Endometrial microvascular endothelial cells (primary cell): ENCODE measurements at regions not wholly inside any gene's neighbourhood (a gene's known extent, or its start where the extent isn't known, plus 50 kb on each side); places are given as distances from the start of the nearest gene placed in this dataset.
"Not testable (repeated sequence)": the region's sequence is repeated elsewhere in the genome, so short reads cannot be mapped to it uniquely, and the experiment has no call there.

ENCODE experiments used
- in situ Hi-C: cut with HindIII; loops from 2 replicates; pipeline ENCODE4 v1.10.0; 2017; ENCODE audit warnings: low sequenced_read_pairs, low pct_unique_long_range_greater_than_20kb; ENCODE audit errors: inconsistent ontology term

DNA sequence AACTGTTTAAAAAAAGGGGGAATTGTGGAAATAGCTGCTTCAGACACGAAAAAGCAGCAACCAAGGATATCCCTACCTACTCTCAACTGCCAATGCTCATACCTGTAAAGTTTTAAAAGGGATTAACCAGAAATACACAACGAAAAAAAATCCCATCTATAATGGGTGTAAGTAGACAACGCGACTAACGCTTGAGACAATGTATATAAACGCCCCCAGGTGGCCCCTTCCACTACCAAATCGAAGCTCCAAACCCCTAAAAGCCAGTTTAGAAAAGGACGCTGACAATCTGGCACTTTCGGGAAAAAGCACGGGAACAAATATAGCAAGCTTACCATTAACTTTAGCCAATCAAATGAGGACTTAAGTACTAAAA is 94.5 kb upstream of the BTN3A2 start:
- in situ Hi-C loops = no loop called here

DNA sequence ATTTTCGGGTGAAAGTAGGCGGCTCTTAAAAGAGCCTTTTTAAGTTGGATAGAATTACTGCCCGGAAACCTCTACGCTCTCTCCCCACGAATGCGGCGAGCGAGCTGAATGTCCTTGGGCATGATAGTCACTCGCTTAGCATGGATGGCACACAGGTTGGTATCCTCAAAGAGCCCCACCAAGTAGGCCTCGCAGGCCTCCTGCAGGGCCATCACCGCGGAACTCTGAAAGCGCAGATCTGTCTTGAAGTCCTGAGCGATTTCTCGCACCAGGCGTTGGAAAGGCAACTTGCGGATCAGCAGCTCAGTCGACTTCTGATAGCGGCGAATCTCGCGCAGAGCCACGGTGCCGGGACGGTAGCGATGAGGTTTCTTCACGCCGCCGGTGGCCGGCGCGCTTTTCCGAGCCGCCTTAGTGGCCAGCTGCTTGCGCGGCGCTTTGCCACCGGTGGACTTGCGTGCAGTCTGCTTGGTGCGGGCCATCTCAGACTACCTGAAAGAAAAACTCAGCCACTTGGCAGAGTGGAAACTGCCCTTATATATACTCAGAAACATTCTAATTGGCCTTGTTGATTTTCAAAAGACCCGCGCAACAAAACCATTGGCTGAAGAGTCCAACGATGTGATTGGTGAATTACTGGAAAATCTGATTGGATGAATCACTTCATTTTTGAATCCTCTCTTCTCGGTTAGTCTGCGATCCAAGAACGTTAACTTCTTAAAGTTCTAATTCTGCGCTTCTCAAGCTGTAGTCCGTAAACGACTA is 93.9 kb upstream of the BTN3A2 start:
- in situ Hi-C loops = no loop called here

DNA sequence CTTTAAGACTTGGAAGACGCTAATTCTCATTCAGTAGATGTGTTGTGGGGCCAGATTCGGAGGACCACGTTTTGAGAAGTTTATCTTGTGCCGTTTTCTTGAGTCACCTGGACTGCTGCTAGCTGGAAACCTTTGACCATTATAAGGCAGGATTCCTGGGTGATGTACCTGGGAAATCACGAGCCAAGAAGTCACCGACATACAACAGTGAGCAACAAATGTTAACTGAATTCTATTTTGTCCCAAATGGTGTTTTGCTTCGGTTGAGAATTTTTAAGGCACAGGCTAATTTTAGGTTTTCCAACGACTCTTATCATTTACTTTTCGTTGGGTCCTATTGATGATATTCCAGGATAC is 93.4 kb upstream of the BTN3A2 start:
- in situ Hi-C loops = no loop called here

DNA sequence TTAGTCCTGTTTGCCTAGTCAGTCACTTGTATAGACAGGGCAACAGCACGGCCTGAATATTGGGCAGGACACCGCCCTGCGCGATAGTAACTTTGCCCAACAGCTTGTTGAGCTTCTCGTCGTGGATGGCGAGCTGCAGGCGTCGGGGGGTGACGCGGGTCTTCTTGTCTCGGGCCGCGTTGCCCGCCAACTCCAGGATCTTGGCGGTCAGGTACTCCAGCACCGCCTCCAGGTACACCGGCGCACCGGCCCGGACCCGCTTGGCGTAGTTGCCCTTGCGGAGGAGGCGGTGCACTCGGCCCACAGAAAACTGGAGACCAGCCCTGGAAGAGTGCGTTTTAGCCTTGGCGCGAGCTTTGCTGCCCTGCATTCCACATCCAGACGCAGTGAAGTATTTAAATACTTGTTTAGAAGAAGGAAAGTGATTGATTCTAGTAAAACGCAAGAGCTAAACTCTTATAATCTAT is 92.8 kb upstream of the BTN3A2 start:
- in situ Hi-C loops = no loop called here

DNA sequence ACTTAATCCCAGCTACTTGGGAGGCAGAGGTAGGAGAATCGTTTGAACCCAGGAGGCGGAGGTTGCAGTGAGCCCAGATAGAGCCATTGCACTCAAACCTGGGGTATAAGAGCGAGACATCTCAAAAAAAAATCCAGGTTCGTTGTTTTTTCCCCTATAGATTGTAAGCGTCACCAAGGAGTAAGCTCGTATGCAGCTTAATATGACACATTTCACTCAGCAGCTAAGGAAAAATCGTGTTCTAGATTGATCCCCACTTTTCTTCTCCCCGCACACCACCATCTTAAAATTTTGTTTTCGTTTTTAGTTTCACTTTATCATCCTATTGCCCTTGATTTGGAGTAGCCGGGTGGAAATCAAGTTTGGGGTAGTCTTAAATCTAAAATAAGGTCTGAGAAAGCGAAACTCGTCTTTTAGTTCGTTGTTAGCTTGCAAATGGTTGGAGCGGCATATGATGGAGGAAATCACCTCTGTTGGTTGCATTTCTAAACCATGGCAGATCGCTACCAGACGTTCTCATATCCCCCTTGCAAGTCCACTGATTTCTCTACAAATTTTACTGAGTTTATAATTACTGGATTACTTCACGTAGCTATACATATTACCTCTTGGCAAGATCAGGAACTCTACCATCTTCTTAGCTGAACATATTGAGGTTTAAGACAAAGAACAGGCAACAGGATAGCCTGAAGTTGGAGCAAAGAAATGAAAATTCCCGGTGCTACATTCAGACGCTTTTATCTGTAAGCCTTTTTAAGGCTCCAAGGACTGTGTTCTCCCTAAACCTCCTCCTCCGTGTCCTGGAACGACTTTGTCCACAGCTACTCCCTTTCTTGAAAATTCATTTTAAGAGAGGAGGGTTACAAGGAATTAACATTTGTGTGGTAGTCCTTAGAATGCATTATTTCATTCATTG is 91.1 kb upstream of the BTN3A2 start:
- in situ Hi-C loops = no loop called here

DNA sequence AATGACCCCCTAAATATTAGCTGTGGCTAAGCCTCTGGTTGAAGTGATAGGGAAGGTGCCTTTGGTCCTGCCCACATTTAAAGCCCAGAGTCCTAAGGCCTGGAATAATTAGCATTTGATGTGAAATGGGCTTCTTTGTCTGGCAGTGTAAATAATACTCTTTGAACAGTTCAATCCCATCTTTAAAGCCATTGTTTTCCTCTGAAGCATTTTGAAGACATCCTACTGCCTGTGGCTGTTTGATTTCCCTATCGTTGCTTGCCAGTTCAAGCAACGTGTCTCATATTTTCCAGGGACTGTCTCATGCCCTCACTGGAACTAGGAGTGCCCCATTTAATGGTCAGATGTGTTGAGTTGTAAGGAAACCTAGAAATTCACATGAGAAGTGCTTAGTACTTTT is 89.3 kb upstream of the BTN3A2 start:
- in situ Hi-C loops = no loop called here

DNA sequence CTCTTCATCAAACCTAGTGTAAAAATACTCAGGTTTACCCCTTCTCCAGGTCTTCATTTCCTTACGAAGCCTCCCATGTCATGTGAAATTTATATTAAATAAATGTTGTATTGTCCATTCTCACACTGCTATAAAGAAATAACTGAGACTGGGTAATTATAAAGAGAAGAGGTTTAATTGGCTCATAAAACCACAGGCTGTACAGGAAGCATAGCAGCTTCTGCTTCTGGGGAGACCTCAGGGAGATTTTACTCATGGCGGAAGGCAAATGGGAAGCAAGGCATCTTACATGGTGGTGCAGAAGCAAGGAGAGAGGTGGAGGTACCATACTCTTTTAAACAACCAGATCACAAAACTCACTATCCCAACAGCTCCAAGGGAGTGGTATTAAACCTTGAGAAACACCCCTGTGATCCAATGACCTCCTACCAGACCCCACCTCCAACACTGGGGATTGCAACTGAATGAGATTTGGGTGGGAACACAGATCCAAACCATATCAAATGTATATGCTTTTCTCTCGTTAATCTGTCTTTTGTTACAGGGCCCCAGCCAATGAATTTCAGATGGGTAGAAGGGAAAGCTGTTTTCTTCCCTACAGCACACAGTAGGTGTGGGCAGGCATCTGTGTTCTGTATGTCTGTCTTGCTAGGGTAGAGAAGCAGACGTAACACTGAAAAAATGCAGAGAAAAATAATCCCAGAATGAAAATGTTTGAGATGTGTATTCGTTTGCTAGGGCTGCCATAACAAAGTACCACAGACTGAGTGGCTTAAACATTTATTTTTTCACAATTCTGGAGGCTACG is 88.0 kb upstream of the BTN3A2 start:
- in situ Hi-C loops = no loop called here

DNA sequence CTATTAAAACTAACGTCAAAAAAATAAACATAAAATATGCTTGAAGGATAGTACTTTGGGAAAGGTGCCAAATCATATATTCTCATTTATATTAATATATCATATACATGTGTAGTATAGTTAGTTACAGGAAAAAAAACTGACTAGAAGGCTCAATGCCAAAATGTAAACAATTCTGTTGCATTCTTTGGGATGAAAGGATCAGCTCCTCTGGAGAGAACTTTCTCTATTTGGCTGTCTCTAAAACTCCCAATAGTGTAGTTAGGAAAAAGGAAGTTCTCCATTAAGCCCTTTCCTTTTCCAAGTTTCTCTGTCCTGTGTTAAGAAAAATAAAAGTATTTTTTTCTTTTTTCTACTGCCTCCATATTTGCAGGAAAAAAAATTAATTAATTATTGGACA is 86.5 kb upstream of the BTN3A2 start:
- in situ Hi-C loops = no loop called here

DNA sequence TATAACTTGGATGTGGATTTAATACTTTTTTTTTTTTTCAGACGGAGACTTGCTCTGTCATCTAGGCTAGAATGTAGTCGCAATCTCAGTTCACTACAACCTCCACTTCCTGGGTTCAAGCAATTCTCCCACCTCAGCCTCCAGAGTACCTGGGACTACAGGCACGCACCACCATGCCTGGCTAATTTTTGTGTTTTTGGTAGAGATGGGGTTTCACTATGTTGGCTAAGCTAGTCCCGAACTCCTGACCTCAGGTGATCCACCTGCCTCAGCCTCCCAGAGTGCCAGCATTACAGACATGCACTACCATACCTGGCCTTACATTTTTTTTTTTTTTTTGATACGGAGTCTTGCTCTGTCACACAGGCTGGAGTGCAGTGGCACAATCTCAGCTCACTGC is 85.6 kb upstream of the BTN3A2 start:
- in situ Hi-C loops = not testable (repeated sequence)

DNA sequence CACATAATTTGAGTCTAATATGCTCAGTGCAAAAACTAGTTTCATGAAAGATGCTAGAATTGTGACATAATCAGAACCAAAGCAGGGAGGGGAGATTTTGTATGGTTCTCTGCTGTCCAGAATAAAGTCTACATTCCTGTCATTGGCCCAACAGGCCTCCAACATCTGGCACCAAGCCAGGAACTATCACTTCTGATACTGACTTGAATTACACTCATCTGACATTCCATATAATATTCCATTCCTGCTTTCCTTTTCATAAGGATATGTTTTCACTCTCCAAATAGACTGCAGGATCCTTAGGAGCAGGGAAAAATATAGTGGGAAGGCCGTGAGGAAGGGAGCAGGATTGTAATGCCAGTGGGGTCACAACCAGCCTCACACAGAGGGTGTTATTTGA is 84.6 kb upstream of the BTN3A2 start:
- in situ Hi-C loops = no loop called here

DNA sequence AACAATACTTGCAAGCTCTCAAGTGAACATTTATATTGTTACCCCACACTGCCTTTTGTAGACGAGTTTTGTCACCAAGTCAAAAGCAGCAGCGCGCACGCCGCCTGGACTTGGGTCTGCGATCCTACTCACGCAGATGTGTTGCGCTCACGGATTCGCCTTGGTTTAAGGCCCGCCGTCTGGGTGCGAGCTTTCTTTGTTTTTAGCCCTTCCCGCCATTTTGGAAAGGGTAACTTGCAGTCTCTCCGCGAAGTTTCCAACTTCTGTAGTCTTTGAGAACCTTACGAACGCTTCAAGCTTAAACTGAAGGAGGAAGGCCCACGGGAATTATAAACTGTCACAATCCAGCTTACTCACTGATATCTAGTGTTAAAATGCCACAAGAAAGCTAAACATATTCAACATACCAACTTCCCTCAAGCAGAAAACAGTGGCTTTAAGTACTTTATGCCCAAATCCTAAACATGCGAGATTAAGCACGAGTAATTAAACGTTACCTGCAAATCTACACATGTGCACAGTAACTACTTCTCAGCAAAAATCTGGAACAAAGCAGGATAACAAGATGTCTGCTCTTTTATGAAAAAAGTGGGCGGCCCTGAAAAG is 80.4 kb upstream of the BTN3A2 start:
- in situ Hi-C loops = no loop called here

DNA sequence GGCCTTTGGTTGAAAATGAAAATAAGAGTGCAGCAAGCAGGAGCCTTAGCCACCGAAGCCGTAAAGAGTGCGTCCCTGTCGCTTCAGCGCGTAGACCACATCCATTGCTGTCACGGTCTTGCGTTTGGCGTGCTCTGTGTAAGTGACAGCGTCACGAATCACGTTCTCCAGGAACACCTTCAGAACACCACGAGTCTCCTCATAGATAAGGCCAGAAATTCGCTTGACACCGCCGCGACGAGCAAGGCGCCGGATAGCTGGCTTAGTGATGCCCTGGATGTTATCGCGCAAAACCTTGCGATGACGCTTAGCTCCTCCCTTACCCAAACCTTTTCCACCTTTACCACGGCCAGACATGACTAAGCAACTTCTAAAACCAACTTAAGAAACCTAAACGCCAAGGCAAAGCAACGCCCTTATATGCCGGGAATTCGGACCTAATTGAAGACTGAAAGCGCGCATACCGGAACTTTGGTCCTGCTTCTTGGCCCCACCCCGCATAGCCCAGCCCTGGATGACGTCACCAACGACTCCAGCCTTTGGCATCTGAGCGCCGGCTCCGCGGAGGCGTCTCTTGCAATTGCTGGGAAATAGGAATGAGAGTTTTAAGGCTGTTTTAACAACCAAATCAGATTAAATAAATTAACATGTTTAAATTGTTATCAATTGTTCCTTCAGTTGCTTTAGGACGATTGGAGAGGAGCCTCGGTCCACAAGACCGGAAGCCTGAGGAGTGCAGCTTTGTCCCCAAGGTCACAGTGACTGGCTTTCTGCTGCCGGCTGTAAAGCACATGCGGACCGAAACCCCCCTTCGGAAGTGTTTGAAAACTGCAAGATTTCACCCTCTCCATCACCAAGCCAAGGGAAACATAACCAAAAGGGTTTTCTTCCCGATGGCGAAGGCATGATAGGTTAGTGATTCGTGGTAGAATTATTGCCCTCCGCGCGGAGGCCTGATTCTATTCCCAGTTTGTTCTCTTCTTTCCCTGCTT is 79.6 kb upstream of the BTN3A2 start:
- in situ Hi-C loops = no loop called here

DNA sequence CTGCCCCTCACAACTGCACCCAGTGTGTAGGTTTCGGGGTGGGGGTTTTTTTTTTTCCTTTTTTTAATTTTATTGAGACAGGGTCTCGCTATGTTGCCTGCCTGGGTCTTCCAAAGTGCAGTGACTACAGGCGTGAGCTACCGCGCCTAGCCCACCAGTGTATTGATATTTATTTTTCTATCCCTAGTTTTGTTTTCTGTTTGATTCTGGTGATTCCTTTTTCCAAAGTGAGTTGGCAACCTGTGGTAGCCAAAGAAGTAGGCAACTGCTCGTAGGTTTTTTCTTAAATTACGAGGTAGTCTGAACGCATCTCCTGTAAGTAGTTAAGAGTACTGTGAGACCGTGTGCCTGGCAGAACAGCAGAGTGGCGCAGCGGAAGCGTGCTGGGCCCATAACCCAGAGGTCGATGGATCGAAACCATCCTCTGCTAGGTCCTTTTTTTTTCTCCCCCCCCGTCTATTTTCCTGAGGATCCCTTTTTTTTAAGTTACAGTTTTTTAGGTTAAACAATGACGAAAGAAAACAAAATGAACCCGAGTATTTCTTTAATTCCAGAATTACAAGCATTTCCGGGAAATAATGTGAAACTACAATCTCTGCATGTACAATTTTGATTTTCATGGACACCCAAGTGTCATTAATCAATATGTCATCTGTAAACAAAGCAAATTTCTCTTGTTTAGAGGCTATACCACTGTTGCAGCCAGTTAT is 78.7 kb upstream of the BTN3A2 start:
- in situ Hi-C loops = no loop called here

DNA sequence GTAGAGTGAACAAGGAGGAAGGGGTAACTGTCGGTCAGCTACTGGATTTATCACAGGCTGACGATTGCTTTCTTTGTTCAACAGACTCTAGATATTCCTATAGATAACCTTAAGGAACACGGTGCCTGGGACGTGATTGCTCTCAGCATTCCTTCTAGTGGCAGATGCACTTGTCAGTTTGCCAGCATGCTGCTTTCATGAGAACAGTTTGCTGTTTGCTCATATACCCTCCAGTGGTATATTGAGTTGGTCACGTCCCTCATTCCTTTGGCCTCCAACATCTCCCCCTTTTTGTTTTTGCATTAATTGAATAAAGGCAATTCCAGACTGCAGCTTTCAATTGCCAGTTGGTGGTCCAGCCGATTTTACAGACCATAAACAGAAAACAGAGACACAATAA is 76.8 kb upstream of the BTN3A2 start:
- in situ Hi-C loops = no loop called here

DNA sequence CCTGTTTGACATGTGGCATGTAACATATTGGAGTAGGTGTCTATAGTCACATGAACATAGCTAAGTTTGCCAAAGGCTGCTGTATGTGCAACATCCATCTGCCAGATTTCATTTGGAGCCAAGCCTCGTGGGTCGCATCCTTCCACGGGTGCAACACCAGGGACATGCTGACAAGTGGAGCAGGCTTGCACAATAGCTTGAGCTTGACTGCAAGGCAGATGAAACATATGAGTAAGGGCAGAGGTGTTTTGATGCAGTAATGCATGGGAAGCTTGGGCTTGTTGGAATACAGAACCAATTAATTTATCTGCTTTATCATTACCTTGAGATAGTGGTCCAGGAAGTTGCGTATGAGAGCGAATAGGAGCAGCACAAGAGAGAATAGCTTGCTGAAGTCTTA is 74.1 kb upstream of the BTN3A2 start:
- in situ Hi-C loops = no loop called here

DNA sequence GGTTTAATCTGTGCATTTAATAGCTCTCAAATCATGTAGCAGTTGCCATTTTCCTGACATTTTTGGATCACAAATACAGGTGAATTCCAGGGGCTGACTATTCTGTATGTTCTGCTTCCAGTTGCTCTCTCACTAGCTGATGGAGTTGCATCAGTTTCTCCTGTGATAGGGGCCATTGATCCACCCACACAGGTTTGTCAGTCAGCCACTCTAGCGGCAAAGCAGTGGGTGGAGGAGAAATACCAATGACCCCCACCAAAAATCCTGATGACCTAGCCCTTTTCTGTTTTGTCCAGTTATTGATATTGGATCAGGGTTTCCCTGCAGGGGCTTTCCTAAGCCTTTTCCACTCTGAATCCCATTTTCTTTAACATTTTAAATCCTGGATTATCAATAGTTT is 72.3 kb upstream of the BTN3A2 start:
- in situ Hi-C loops = no loop called here

DNA sequence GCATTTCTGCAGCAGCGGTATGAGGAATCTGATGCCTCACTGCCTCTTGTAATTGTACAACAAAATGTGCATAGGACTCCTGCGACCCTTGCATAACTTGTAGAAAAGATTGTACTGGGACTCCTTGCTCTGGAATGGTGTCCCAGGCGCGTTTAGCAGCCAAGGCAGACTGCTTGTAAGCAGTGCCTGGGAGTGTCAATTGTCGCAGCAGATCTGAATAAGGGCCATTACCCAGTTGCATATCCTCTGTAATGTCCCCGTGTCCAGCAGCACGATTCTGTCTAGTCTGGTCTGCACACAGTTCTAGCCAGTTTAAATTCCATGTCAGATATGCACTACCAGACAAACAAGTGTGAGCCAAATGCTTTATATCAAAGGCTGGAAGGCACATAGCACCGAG is 70.7 kb upstream of the BTN3A2 start:
- in situ Hi-C loops = no loop called here
